ENCODE measurements at regions not wholly inside any gene's neighbourhood (a gene's known extent, or its start where the extent isn't known, plus 50 kb on each side); places are given as distances from the start of the nearest gene placed in this dataset.

DNA sequence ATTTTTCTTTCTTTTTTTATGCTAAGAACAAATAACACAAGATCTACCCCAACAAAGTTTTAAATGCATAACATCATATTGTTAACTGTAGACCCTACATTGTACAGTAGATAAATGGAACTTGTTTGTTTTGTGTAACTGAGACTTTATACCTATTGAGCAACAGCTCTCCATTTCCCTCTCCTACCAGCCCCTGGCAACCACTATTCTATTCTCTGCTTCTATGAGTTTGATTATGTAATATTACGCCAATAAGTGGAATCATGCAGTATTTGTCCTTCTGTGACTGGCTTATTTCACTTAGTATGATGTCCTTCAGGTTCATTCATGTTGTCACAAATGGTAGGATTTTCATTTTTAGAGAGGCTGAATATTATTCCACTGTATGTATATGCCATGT, 308.2 kb upstream of the PRR16 start:
- TF ChIP-seq POLR2A (IDR thresholded peaks at IDR 0.05), result no peak
- TF ChIP-seq, protein P1, sequence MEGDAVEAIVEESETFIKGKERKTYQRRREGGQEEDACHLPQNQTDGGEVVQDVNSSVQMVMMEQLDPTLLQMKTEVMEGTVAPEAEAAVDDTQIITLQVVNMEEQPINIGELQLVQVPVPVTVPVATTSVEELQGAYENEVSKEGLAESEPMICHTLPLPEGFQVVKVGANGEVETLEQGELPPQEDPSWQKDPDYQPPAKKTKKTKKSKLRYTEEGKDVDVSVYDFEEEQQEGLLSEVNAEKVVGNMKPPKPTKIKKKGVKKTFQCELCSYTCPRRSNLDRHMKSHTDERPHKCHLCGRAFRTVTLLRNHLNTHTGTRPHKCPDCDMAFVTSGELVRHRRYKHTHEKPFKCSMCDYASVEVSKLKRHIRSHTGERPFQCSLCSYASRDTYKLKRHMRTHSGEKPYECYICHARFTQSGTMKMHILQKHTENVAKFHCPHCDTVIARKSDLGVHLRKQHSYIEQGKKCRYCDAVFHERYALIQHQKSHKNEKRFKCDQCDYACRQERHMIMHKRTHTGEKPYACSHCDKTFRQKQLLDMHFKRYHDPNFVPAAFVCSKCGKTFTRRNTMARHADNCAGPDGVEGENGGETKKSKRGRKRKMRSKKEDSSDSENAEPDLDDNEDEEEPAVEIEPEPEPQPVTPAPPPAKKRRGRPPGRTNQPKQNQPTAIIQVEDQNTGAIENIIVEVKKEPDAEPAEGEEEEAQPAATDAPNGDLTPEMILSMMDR (IDR thresholded peaks at IDR 0.05), result no peak
